ENCODE measurements at regions not wholly inside any gene's neighbourhood (a gene's known extent, or its start where the extent isn't known, plus 50 kb on each side); places are given as distances from the start of the nearest gene placed in this dataset.

DNA sequence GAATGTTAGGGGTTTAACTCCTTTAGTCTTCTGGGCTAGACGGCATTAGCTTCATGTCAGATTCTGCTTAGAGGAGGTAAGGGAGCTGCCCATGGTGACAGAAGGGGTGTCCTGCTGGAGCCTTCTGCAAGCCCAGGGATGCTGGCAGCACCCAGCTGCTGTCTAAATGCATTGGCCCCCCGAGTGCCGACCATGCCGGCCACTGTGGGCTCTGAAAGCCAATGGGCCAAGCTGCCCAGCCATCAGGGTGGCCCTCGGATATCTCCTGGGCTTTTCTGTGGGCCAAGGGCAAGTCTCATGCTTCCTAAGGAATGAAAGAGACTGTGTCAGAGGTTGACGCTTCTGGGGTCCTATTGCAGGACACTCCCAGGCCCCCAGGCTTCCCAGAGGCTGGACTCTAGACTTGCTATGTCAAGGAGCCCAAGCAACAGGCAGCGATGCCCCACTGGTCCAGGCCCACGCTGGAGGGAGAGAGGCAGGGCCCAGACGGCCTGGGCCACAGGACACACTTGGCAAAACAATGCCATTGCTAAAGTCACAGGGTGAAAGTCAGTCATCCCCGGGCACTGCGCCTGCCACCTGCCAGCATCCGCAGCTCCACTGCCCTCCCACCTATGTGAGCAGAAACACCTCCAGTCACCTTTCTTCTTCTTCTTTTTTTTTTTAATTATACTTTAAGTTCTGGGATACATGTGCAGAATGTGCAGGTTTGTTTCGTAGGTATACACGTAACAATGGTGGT, 160.2 kb upstream of the GPR12 start:
- no peak for DNase-seq
- TF ChIP-seq POLR2A (IDR thresholded peaks at IDR 0.05; ENCODE audit: low read length) (no peak), GATA1 (IDR thresholded peaks at IDR 0.05; ENCODE audit: low read depth, low read length) (no peak)

DNA sequence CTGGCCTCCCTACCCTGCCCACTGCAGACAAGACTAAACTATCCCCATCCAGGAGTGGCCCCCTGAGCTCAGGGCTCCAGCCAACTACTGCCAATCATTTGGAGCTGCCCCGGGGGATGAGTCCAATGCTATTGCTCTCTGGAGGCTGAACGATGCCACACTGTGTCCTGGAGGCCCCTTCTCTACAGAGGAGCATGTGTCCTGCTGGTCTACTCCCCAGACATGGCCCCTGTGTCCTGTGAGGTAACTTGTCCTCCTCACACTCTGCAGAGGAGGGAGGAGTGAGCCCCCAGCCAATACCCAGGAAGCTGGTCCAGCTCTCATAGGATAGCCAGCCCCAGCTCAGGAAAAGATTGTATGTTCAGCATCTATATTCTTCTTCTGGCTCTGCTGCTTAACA, 159.1 kb upstream of the GPR12 start:
- no peak for DNase-seq
- TF ChIP-seq POLR2A (IDR thresholded peaks at IDR 0.05; ENCODE audit: low read length) (no peak), GATA1 (IDR thresholded peaks at IDR 0.05; ENCODE audit: low read depth, low read length) (no peak)

DNA sequence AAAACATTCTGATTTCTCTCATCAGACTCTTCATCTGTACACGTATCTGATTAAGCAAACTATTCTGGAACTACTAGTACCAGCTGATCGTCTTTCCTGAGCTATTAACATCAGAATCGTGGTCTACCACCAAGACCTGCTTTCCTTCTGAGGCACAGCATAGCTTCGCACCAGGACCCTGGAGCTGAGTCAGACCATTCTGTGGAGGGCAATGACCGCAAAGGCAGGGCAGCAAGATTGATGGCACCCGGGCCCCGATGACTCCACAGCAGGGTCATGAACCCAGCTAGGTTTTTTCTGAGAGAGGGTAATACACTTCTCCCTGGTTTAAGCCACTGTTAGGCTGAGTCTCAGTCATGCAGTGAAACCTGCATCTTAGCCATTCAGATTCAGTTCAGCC, 158.7 kb upstream of the GPR12 start:
- TF ChIP-seq GATA1 (IDR thresholded peaks at IDR 0.05; ENCODE audit: low read depth, low read length) (no peak), POLR2A (IDR thresholded peaks at IDR 0.05; ENCODE audit: low read length) (no peak)
- no peak for DNase-seq

DNA sequence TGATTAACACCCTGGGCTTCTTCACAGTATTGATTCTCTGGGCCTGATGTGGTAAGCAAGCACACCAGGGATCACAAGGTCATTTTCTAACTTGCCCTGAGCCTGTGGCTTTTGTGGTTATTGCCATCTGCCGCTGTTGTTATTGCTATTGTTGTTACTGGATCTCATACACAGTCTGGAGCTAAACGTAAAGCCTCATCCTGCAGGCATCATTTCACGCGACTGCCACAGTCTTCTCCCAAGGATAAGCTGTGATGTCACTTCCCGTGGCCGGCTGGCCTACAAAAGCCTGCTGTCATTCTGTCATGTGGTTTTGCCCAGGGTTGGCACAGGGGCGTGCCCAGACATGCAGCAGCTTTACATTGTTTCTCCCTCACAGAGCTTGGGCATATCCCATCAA, 154.0 kb upstream of the GPR12 start:
- TF ChIP-seq GATA1 (IDR thresholded peaks at IDR 0.05; ENCODE audit: low read depth, low read length): no peak
- TF ChIP-seq POLR2A (IDR thresholded peaks at IDR 0.05; ENCODE audit: low read length): no peak
- no peak for DNase-seq

DNA sequence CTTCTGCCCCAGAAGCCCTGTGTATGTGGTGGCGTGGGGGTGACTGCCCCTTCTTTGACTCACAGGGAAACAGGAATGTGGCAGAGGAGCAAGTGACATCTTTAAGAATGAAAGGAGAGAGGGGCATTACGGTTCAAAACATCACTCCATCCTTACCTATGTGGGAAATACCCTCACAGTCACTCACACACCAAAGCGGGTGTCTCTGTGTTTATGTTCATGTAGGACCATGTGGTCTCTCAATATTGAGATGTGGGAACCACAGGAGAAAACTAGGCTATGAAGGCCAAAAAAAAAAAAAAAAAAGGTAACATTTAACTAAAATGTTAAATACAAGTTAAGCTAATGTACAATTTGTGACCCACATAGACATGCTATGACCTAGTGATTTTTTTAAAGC, 153.6 kb upstream of the GPR12 start:
- TF ChIP-seq POLR2A (IDR thresholded peaks at IDR 0.05; ENCODE audit: low read length) (no peak), GATA1 (IDR thresholded peaks at IDR 0.05; ENCODE audit: low read depth, low read length) (no peak)
- no peak for DNase-seq

DNA sequence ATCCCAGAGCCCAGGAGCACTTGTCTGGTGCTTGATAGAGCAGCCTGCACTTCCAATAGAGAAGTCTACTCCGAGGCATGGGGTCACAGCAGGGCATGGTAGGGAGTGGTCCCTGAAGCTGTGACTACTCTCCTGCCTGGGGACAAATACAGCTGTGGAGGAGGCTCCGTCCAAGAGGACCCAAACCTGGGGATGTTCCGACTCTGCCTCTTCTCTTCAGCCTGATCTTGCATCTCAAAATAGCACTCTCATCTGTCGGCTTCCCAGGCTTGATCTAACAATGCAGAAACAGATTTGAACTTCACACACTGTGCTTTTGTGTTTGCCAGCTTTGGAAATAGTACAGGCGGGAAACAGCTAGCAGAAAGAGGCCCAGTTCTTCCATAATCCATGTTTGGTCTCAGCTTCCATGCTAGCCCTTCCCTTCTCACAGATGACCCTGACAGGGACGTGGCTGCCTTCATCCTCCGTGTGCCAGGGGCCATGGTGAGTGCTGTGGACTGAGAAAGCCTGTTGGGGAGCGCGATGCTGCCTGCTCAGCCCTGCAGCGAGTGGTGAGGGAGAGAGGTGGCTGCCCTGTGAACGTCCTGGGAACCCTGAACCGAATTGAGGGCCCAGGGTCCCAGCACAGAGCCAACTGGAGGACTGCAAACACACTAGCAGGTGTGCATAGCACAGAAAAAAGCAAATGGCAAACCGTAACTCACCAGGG, 150.3 kb upstream of the GPR12 start:
- TF ChIP-seq POLR2A (IDR thresholded peaks at IDR 0.05; ENCODE audit: low read length): no peak
- TF ChIP-seq GATA1 (IDR thresholded peaks at IDR 0.05; ENCODE audit: low read depth, low read length): no peak
- DNase-seq: no peak

DNA sequence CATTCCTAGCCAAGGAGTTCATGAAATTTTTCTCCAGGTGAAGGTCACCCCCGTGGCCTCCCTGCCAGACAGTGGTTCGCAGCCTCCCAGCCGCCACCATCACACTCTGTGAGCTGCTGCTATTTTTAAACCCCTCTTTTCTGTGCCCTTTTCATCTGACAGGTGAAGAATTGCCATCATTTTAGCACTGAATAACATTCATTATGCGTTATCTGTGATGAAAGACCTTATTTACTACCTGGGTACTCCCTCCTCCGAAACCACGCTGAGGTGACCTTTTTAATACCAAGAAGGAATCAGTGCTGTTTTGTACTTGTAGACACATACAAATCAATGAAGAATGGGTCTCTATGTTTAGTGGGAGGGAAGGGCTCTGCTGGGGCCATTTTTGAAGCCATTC, 148.9 kb upstream of the GPR12 start:
- TF ChIP-seq GATA1 (IDR thresholded peaks at IDR 0.05; ENCODE audit: low read depth, low read length): no peak
- no peak for TF ChIP-seq POLR2A (IDR thresholded peaks at IDR 0.05; ENCODE audit: low read length)
- no peak for DNase-seq

DNA sequence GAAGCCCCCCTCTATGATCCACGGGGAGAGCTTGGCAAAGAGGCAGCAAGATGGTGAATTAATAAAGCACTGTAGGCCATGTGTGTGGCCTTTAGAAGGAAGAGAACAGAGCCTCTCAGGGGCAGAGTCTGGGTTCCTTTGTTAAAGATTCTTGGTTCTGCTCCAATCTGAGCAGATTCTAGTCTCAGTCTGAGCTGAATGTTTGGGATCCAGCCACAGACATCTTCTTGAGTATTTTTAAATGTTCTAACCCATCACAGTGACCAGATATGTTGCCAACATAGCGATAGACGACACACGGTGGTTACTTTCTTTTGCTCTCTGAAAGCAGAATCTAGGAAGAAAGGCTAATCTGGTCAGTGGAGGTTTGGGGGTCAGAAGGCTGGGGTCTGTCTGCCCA, 147.5 kb upstream of the GPR12 start:
- TF ChIP-seq POLR2A (IDR thresholded peaks at IDR 0.05; ENCODE audit: low read length) (no peak), GATA1 (IDR thresholded peaks at IDR 0.05; ENCODE audit: low read depth, low read length) (no peak)
- DNase-seq: no peak

DNA sequence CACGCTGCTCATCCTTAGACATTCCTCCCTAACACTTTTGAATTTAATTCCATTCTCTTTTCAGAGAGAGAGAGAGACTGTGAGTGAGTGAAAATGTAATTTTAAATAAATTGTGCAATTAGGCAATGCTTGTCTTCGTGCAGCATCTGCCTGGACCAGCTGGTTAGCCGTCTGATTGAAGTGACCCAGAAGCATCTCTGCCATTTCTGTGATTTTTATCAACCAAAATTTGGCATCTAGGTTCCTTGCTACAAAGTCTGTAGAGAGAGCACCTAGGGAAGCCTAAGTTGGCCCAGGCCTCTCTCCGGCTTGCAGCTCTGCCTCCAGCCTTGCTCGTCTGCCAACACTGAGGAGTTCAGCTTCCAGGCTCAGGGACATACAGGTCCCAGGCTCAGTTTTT, 138.6 kb upstream of the GPR12 start:
- no peak for DNase-seq
- TF ChIP-seq GATA1 (IDR thresholded peaks at IDR 0.05; ENCODE audit: low read depth, low read length) (no peak), POLR2A (IDR thresholded peaks at IDR 0.05; ENCODE audit: low read length) (no peak)

DNA sequence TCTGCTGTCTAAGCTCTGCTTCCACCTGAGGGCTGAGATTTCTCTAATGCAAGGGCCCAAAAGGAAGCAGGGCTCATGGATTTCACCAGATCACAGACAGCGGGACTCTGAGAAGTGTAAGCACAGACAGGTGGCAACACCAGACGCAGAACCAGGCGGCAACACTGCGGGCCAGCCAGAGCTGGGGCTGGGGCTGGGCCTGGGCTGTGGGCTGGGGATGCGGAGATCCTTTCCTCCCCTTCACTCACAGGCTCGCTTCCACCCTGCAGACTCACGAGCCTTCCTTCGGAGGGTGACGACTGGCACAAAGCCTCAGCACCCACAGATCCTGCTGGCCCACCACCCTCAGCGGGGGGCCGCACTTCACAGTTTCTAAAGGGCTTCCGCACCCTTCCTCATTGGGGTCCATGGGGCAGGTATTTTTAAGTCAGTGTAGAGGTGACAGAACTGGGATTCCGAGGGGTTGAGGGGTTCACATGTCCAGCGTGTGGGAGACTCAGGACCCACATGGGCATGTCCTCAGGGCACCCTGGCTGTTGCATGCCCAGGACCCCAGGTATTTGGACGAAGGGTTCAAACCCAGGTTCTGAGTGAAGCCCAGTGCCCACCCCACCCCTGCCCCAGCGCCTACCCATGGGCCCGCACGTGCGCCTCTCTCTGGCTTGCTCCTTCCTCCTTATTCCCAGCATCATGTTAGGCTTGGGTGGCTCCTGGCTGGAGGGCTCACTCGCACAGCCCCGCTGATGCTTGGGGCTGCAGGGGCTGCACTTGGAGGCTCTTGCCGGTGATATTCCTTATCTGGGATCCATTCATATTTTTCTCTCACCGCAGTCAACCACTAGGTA, 137.3 kb upstream of the GPR12 start:
- DNase-seq: no peak
- TF ChIP-seq POLR2A (IDR thresholded peaks at IDR 0.05; ENCODE audit: low read length) (no peak), GATA1 (IDR thresholded peaks at IDR 0.05; ENCODE audit: low read depth, low read length) (no peak)

DNA sequence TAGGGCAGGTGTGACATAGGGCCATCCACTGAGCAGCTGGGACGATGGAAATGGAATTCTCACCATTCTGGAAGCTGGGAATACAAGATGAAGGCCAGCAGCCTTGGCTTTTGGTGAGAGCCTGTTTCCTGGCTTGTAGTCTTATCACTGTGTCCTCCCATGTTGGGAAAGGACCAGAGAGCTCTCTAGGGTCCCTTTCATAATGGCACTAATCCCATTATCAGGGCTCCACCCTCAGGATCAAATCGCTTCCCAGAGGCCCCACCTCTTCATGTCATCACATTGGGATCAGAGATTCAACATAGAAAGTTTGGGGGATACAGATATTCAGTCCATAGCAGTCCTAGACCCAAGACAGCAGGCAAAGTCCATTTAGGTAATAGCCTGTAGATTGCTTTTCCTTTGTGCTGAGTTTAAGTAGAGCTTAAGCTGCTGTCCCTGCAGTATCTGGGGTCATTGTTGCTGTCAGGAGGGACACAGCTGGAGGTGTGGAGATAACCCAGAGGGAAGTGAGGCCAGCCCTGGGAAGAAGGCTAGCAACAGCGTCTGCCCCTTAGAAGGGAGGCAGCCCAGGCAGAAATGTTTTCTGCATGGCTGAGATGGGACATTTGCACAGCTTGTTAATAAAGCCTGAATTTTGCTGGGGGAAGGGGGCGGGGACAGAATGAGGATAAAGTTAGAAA, 136.5 kb upstream of the GPR12 start:
- DNase-seq: no peak
- TF ChIP-seq POLR2A (IDR thresholded peaks at IDR 0.05; ENCODE audit: low read length): no peak

DNA sequence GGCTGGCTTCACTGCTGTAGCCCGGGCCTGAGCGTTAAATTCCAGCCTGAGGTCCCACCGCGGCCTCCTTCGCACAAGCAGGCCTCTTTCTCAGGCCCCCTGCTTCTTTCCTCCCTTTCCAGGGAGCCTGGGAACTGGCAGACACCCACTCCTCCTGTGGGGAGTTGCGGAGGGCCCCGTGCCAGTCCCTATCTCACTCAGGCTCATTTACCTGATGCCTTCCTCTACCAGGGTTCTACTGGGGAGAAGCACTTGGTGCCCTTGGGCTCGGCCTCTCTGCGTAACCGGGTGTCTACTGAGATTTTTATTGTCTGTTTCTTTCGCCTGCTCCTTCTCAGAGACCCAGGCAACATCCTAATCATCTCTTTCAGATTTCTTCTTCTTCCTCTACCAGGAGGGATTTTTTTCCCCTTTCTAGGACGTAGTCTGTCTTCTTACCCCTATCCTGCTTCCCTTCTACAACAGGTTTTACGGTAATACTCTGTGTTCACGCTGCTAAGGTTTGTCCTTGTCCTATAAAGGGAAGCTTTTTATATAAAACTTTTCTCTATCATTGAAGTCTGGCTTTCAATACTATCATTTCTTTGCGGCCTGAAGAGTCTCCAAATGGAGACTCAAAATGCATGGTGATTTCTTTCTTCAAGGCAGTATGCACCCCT, 135.4 kb upstream of the GPR12 start:
- DNase-seq: no peak
- TF ChIP-seq GATA1 (IDR thresholded peaks at IDR 0.05; ENCODE audit: low read depth, low read length) (no peak), POLR2A (IDR thresholded peaks at IDR 0.05; ENCODE audit: low read length) (no peak)

DNA sequence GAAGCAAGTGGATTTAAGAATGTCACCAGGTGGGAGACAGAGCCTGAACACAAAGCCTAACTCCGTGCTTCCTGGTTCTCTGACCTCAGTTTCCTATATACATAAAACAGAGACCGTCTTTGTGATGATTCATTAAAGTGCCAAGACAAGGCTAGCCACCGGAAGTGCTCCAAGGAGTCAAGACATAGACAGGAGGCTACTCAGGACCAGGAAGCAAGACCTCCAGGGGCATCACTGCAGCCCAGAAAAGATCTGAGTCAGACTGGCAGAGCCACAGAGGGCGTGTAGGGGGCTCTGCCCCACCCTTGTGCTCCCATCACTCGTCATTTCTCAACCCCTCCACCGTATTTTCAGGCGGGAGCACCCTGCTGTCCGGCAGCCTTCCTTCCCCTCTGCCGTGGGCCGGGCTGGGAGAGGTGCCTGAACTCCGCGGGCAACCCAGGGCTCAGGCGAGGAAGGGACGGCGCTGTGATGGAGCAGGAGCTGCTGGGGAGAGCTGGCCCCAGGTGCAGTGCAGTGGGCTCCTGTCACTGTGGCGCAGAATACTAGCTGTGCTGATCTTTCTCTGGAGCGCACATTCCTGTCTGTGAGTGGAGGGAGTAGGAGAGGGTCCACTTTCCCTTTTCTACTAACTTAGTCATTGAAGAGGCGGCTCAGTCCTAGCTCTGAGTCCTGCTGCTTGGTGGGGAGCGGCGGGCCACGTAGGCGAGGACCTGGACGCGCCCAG, 134.7 kb upstream of the GPR12 start:
- DNase-seq: no peak
- TF ChIP-seq POLR2A (IDR thresholded peaks at IDR 0.05; ENCODE audit: low read length): no peak
- TF ChIP-seq GATA1 (IDR thresholded peaks at IDR 0.05; ENCODE audit: low read depth, low read length): no peak

All from erythroblast (primary cell).